Smooth muscle cell (in vitro differentiated cells): ENCODE measurements at regions not wholly inside any gene's neighbourhood (a gene's known extent, or its start where the extent isn't known, plus 50 kb on each side); places are given as distances from the start of the nearest gene placed in this dataset.

Experiments used
- DNase-seq: peaks from one replicate; lab custom pipeline; 2025; ENCODE audit not compliant: unreplicated experiment; lab: John Stamatoyannopoulos, UW
- H2AFZ ChIP-seq: fragments of 200-600 bp; sonication (generic); 2 replicates; pipeline ENCODE4 v1.6.0; 2016; ENCODE audit warnings: antibody characterized with exemption, low read depth, mild to moderate bottlenecking
- H3F3A ChIP-seq: fragments of 200-600 bp; sonication (generic); 2 replicates; pipeline ENCODE4 v1.6.0; 2017; ENCODE audit warnings: antibody characterized with exemption, low read depth
- H3K27ac ChIP-seq: fragments of 200-600 bp; sonication (generic); 2 replicates; pipeline ENCODE4 v1.5.1; 2016; ENCODE audit warnings: low read depth, mild to moderate bottlenecking
- H3K27me3 ChIP-seq: fragments of 200-600 bp; sonication (generic); 2 replicates; pipeline ENCODE4 v1.6.1; 2016; ENCODE audit warnings: low read depth, mild to moderate bottlenecking
- H3K36me3 ChIP-seq: fragments of 200-600 bp; sonication (generic); 2 replicates; pipeline ENCODE4 v1.5.1; 2016; ENCODE audit warnings: low read depth
- H3K4me1 ChIP-seq: fragments of 200-600 bp; sonication (generic); 2 replicates; pipeline ENCODE4 v1.5.1; 2016; ENCODE audit warnings: low read depth
- H3K4me2 ChIP-seq: fragments of 200-600 bp; sonication (generic); 2 replicates; pipeline ENCODE4 v1.6.0; 2016; ENCODE audit warnings: mild to moderate bottlenecking
- H3K4me3 ChIP-seq: fragments of 200-600 bp; sonication (generic); 2 replicates; pipeline ENCODE4 v1.5.1; 2016; ENCODE audit warnings: mild to moderate bottlenecking
- H3K79me2 ChIP-seq: fragments of 200-600 bp; sonication (generic); 2 replicates; pipeline ENCODE4 v1.6.0; 2016; ENCODE audit warnings: low read depth, mild to moderate bottlenecking
- H3K9ac ChIP-seq: fragments of 200-600 bp; sonication (generic); 2 replicates; pipeline ENCODE4 v1.6.0; 2016; ENCODE audit warnings: low read depth
- H3K9me3 ChIP-seq: fragments of 200-600 bp; sonication (generic); replicated peaks from 2 replicates; pipeline ENCODE4 v1.5.1; 2016; ENCODE audit warnings: low read depth
- H4K20me1 ChIP-seq: fragments of 200-600 bp; sonication (generic); 2 replicates; pipeline ENCODE4 v1.6.0; 2016; ENCODE audit warnings: low read depth
- WGBS: methylation state at CpG from one replicate; pipeline ENCODE4 v1.1.7; 2016; ENCODE audit warnings: low lambda C conversion rate; 5-methylcytosine and 5-hydroxymethylcytosine counted together
- TF ChIP-seq, protein P1 (sequence below): fragments of 200-600 bp; sonication (generic); IDR thresholded peaks from 2 replicates; pipeline ENCODE4 v1.5.1; 2017; ENCODE audit warnings: borderline replicate concordance, mild to moderate bottlenecking, antibody characterized with exemption; ENCODE audit not compliant: insufficient read depth, poor library complexity, severe bottlenecking

GRCh38 chr3:163655021-163655420, 1423.3 kb downstream of the SI start:
- no peak for DNase-seq
- no peaks in the 10 kb centered on the region for H3F3A ChIP-seq
- no peaks in the 10 kb centered on the region for H3K4me1 ChIP-seq
- H3K36me3 ChIP-seq: no peaks in the 10 kb centered on the region
- TF ChIP-seq, protein P1, sequence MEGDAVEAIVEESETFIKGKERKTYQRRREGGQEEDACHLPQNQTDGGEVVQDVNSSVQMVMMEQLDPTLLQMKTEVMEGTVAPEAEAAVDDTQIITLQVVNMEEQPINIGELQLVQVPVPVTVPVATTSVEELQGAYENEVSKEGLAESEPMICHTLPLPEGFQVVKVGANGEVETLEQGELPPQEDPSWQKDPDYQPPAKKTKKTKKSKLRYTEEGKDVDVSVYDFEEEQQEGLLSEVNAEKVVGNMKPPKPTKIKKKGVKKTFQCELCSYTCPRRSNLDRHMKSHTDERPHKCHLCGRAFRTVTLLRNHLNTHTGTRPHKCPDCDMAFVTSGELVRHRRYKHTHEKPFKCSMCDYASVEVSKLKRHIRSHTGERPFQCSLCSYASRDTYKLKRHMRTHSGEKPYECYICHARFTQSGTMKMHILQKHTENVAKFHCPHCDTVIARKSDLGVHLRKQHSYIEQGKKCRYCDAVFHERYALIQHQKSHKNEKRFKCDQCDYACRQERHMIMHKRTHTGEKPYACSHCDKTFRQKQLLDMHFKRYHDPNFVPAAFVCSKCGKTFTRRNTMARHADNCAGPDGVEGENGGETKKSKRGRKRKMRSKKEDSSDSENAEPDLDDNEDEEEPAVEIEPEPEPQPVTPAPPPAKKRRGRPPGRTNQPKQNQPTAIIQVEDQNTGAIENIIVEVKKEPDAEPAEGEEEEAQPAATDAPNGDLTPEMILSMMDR: no peak
- H3K27ac ChIP-seq: no peak overlapping the region
- H3K9ac ChIP-seq: no peak overlapping the region
- no peak overlapping the region for H3K4me2 ChIP-seq
- H3K27me3 ChIP-seq: no peaks in the 10 kb centered on the region
- no peaks in the 10 kb centered on the region for H3K9me3 ChIP-seq
- no peak overlapping the region for H3K4me3 ChIP-seq
- H4K20me1 ChIP-seq: no peaks in the 10 kb centered on the region
- H3K79me2 ChIP-seq: no peaks in the 10 kb centered on the region
- WGBS: 94% methylated on average over 11 of the region's 11 CpGs
- no peak overlapping the region for H2AFZ ChIP-seq

- H3K9me3 ChIP-seq: no peaks in the 10 kb centered on the region
- no peak overlapping the region for H3K27ac ChIP-seq
- no peak overlapping the region for H3K9ac ChIP-seq
- no peaks in the 10 kb centered on the region for H3K79me2 ChIP-seq
- no peaks in the 10 kb centered on the region for H3F3A ChIP-seq
- no peak overlapping the region for H2AFZ ChIP-seq
- no peaks in the 10 kb centered on the region for H3K27me3 ChIP-seq
- TF ChIP-seq, protein P1: no peak
- H4K20me1 ChIP-seq: no peaks in the 10 kb centered on the region
- no peak overlapping the region for H3K4me2 ChIP-seq
- no peak for DNase-seq
- H3K36me3 ChIP-seq: no peaks in the 10 kb centered on the region
- H3K4me3 ChIP-seq: no peak overlapping the region
- WGBS: 92% methylated on average over 3 of the region's 3 CpGs
- H3K4me1 ChIP-seq: no peaks in the 10 kb centered on the region
Measured at GRCh38 chr3:163644172-163644571, 1434.1 kb downstream of the SI start.

GRCh38 chr3:163632722-163633121, 1445.6 kb downstream of the SI start:
- H3K27ac ChIP-seq: no peak overlapping the region
- H4K20me1 ChIP-seq: no peaks in the 10 kb centered on the region
- H3K79me2 ChIP-seq: no peaks in the 10 kb centered on the region
- no peak overlapping the region for H3K4me3 ChIP-seq
- TF ChIP-seq, protein P1: no peak
- H3K27me3 ChIP-seq: no peaks in the 10 kb centered on the region
- WGBS: 87% methylated on average over 5 of the region's 5 CpGs
- no peak overlapping the region for H3K4me2 ChIP-seq
- H3K9ac ChIP-seq: no peak overlapping the region
- no peaks in the 10 kb centered on the region for H3K4me1 ChIP-seq
- no peaks in the 10 kb centered on the region for H3K9me3 ChIP-seq
- H3K36me3 ChIP-seq: no peaks in the 10 kb centered on the region
- DNase-seq: no peak
- no peak overlapping the region for H2AFZ ChIP-seq
- no peaks in the 10 kb centered on the region for H3F3A ChIP-seq

DNA sequence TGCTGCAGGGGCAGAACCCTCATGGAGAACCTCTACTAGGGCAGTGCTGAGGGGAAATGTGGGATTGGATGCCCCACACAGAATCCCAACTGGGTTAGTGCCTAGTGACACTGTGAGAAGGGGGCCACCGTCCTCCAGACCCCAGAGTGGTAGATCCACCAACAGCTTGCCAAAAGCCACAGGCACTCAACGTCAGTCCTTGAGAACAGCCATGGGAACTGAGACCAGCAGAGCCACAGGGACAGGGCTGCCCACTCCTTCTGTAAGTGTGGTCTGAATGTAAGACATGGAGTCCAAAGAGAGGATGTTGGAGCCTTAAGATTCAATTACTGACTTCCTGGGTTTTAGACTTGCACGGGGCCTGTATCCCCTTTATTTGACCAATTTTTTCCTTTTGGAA, 1451.5 kb downstream of the SI start:
- no peaks in the 10 kb centered on the region for H3K4me1 ChIP-seq
- H2AFZ ChIP-seq: no peak overlapping the region
- H3F3A ChIP-seq: no peaks in the 10 kb centered on the region
- no peak overlapping the region for H3K9ac ChIP-seq
- no peaks in the 10 kb centered on the region for H3K27me3 ChIP-seq
- H3K36me3 ChIP-seq: no peaks in the 10 kb centered on the region
- no peak overlapping the region for H3K4me2 ChIP-seq
- no peaks in the 10 kb centered on the region for H4K20me1 ChIP-seq
- H3K4me3 ChIP-seq: no peak overlapping the region
- H3K79me2 ChIP-seq: no peaks in the 10 kb centered on the region
- H3K27ac ChIP-seq: no peak overlapping the region
- no peak for DNase-seq
- WGBS: 95% methylated on average over 3 of the region's 3 CpGs
- H3K9me3 ChIP-seq: no peaks in the 10 kb centered on the region
- TF ChIP-seq, protein P1: no peak
